GM21390 (cell line): ENCODE measurements at regions not wholly inside any gene's neighbourhood (a gene's known extent, or its start where the extent isn't known, plus 50 kb on each side); places are given as distances from the start of the nearest gene placed in this dataset.

ENCODE experiments used
- ATAC-seq: cut with Tn5 transposase; IDR thresholded peaks from one replicate; pipeline ENCODE4 v1.9.1; 2021; ENCODE audit not compliant: unreplicated experiment

DNA sequence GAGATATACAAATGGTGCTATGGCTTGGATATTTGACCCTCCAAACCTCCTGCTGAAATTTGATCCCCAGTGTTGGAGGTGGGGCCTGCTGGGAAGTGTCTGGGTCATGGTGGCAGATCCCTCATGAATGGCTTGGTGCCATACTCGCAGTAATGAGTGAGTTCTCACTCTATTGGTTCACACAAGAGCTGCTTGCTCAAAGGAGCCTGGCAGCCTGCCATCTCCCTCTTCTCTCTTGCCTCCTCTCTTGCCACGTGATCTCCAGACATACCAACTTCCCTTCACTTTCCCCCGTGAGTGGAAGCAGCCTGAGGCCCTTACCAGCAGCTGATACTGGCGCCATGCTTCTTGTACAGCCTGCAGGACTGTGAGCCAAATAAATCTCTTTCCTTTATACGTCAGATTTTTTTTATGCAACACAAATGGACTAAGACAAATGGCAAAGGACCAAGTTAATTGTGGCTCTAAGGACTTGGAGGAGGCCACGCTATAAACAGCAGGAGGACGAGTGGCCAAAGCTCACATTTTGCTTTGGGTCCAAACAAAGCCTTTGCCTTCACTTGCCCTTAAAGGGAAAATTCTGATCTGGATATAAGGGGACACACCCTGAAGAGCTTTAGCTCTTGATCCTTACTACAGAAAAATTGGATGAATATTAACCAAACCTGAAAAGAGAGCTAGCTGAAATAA lies 214.7 kb downstream of the SS18 start:
- no peak for ATAC-seq

DNA sequence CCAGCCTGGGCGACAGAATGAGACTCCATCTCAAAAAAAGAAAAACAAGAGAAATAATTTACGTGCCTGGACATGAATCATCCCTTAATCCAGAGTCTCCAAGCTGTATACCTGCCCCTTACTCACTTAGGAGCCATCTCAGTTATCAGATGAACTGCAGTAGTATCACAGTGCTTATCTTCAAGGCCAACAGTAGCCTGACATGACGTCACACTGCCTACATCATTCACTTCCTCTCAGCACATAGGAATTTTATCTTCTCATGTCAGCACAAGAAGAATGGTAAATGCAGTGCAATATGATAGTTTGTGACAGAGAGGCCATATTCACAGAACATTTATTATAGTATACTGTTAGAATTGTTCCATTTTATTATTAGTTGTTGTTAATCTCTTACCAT lies 216.6 kb downstream of the SS18 start:
- no peak for ATAC-seq

DNA sequence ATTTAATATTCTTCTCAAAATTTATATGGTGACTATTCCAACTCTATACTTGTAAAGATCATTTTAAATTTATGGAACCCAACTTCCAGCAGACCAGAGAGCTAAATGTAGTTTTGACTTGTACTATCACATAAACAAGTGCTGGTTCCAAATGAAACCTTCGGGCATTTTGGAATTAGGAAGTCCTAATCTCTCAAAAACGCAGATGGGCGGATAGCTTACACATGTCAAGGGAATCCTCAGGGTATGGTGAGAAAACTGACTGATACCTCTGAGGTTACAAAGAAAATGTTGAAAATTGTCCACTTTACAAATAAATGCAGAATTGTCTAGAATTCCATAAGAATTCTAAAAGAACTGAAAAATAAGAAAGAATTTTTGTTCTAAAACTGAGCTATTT lies 224.1 kb downstream of the SS18 start:
- ATAC-seq: no peak

DNA sequence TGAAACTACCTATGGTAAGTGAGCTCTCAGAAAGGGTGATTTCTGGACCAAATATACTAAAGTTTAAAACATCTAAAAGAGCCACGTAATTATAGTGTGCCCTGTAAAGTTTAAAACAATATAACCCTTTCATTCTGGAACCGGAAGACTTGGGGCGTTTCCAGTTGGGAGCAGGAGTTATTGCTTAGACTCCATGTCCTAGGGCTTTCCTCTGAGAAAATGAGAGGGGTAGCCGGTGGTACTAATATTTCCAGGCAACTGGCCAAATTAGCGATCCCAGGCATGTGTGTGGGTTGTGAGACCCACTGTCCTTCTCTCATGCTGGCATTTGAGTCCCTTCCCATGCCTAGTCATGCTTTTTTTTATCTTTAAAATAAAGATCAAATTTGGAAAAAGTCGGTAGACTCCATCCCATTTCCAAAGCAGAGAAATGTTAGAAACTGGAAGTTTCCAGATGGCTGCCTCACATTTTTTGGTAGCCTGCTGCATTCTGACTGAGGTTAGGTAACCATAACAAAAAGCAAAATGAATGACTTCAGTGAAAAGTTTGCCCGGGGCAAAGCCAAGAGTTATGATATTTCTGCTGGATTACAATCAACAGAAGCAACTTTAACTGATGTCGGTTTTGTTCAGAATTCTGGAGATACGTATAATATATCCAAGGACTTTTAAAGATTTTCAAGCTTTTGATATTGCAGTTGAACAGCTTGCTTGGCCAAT lies 227.4 kb downstream of the SS18 start:
- no peak for ATAC-seq

DNA sequence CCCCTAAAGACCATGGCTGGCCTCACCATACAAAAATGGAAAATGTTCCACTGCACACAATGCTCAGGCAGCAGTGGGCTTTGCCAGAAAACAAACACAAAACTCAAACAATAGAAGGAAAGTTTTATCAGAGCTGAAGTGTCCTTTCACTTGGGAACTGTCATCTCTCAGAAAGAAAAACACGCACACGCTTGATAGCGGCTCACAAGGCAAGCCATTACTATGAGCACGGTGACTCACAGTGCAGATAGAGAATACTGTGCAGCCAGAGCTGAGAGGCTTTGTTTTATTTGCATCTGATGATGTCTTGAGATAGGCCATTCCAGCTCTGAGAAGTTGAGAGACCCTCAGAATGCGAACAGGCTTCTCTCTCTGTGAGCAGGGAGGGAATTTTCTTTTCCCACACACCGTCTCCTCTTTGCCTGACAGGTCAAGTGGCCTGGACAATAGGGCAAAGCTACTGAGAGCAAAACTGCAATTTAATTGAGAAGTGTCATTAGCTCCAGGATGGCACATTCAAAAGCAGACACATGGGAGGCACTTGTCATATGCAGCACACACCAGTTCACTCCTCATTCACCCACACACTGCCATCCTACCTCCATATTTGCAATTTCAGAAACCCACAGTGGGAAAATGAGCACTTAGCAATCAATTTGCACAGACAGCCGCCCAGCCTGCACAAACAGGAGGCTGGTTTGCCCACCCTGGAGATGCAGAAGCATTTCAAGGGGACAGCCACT lies 236.6 kb downstream of the SS18 start:
- no peak for ATAC-seq

DNA sequence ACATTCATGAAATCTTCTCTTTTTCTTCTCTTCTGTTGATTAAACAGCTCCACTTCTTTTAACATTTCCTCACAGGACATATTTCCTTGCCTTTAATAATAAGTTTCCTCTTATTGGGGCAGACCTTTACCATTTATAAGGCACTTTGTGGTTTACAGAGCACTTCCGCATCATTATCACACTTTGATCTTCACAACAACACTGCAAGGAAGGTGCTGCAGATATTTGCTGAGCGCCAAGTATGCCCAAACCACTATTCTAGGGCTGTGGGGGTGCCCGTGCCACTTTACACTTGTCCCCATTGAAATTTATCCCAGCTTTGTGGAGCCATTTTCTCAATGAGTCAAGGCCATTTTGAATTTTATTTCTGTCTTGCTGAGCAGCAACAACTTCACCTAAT lies 246.6 kb downstream of the SS18 start:
- no peak for ATAC-seq

DNA sequence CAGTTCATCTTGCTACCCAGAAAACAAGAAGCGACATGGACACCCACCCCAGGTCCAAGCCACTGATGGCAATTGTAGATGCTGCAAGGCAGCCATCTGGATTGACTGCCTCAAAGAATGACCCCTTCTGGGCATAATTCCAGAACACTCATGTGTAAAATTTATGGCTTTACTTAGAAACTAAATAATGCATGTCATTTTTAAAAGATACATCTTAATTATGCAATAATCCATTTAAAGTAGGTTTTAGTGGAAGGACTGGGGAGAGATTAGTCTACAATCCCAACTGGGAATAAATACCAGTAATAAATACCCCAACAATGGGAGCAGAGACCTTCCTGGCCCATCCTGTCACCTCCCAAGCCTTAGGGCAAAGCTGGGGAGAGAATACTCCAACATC lies 247.7 kb downstream of the SS18 start:
- ATAC-seq: no peak

DNA sequence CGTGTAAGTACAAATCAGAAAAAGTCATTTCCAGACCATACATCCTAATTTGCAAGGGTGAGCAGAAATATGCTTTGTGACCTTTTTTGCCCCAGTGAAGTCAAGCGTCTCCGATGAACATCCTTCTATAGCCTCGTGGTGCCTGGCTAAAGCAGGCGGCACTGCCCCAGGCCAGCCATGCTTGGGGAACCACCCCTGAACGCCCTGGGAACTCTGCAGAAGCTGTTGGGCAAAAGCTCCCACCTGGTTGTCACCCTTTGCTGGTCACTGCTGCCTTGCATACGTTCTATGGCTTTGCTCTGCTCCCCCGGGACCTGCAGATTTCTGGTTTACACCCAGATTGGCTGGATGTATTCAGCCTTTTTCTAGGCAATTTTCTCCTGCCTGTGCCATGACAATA lies 256.4 kb downstream of the SS18 start:
- ATAC-seq: no peak

DNA sequence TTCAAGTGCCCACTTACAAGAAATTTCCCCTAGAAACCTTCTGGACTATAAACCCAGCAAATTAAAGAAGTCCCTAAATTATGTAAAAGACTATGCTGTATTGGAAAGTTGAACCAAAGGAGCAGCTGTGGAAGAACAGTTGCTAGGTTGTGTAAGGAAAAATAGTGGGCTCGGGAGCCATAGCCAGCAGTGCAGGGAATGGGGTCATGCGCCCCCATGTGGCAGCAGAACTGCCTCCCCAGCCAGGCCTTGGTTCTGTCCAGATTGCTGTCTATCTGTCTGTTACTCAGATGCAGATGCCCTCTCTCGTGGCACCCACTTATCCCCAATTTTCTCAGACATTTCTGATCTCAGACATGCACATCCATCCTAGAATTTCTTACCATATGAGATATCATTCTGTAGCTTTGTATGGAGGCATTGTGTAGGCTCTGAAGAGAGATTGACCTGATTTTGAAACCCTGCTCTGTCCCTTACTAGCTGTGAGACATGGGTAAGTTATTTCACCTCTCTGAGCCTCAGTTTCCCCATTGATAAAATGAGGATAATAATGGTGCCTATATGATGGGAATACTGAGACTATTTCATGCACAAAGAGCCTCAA lies 258.3 kb downstream of the SS18 start:
- peak; percentile 72 for ATAC-seq

DNA sequence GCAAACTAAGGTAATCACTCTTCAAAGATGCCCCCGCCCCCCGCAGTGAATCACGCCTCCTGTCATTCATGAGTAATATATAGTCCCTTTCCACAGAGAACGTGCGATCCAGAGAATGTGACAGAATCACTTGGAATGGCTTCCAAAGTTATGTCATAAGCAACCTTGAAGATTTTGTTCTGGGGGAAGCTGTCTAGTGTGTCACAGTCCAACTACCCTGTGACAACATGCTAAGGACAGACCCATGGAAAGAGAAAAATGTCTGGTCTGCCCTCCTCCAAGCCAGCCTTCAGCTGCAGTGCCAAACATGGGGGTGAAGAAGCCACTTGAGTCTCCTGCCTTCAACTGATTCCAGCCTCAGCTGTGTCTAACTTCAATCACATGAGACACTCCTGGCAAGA lies 259.1 kb downstream of the SS18 start:
- no peak for ATAC-seq

DNA sequence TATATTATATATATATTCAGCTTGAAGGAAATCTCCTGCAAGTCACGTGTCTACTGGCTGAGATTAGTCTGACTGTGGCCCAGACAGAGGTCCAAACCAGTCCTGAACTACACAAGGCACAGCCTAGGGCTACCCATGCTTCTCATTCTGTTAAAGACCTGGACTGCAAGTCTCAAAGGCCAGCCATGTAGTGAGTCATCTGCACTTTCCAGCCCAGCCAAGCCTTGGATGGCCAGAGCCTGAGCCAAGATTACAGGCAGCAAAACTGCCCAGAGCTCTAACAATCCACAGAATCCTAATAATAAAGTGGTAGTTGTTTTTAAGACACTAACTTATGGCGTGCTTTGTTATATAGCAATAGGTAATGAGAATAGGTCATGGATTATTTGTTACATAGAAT lies 259.6 kb downstream of the SS18 start:
- ATAC-seq: no peak

DNA sequence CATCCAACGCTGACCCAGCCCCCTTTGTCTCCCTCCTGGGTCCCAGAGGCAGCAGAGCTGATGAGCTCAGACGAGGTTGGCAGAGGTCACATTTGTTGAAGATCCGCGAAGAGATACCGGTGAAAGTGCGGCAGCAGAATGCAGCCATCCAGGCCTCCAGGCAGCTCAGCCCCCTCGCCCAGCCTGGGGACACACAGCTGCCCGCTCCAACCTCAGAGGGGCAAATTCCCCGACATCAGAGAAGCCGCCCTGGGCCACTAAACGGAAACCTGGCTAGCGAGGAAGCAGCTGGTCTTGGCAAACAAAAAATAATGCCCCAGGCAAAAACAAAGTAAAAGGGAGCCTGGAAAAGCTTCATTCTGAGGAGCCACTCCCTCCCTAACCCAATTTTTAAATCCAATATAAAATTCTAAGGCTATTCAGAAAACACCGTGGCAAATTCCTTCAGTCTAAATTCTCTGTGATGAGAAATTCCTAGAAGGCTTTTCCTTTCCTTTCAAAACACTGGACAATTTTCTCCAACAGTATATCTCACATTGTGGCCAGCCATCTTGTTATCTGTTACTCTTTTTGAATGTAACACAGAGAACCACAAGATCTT lies 262.4 kb downstream of the SS18 start:
- no peak for ATAC-seq

DNA sequence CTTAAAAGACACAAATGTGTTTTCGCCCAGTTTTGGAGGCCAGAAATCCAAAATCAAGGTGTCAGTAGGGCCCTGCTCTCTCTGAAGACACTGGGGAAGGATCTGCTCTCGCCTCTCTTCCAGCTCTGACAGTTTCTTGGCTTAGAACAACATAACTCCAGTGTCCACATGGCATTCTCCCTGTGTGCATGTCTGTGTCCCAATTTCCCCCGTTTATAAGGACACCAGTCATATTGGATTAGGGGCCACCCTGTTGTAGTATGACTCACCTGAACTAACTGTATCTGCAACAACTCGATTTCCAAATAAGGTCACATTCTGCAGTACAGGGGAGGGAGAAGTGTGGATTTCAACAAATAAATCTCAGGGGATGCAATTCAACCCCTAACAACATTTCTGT lies 263.2 kb downstream of the SS18 start:
- no peak for ATAC-seq

DNA sequence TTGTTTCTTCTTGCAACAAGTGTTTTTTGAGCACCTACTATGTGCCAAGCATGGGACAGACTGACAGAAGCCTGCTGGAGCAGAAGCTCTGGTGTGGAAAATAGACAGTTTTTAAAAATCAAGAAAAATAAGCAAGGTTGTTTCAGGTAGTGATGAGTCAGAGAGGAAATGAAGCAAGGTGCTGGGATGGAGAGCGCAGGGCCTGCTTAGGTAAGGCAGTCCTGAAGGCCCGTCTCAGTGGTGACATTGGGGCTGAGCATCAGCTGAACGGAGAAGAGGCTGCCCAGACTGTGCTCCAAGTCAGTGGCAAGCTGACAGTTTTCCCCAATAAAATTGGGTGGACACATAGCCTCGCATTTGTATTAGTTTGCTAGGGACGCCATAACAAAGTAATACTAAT lies 263.6 kb downstream of the SS18 start:
- ATAC-seq: no peak

DNA sequence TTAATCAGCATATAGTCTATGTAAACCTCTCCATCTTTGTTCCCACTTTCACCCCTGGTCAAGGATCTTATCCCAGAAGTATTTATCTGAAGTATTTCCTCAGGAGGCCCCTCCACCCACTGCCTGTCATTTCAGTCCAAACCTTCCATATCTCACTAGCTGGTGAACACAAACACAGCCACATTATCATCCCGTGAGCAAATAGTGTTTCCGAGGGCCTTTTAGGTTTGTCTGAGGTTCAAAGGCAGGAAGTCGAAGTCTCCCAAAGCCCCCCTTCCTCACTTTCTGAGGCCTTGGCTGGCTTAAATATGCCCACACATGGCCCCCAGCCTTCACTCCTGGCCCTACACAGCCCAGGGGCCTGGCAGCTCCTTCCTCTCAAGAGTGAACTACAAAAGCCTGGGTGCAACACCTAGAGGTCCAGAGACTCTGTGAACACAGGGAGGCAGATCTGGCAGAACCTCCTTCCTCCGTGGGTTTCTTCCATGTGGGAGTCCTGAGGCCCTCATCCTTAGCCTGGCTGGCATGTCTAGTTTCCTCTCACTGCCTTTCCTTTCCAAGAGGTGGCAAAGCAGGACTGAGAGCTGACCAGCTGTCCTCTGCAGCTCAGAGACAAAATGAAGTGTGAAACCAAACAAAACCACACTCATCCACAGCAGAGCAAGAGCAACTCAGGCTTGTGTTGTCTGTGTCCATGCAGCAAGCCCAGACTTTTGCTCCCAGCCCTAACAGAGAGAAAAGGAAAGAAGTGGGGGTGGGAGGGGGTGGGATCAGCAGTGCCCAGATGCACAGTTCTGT lies 264.2 kb downstream of the SS18 start:
- no peak for ATAC-seq

DNA sequence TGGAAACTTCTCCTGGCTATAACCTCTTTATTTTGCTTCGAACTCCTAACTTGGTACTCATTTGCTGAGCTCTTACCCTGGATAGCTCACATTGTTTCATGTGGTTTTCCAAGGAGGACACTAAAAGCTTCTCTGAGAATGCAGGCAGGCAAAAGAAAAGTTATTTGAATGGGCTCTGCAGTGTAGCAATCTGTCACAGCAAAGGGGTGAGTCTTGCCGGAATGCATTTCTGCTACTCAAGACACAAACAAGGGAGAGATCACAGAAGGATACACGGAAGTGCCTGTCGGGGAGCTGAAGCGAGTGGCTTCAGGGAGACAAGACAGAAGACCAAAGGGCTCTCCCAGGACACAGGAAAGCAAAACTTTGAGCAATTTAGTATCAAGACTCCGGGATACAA lies 265.4 kb downstream of the SS18 start:
- no peak for ATAC-seq

DNA sequence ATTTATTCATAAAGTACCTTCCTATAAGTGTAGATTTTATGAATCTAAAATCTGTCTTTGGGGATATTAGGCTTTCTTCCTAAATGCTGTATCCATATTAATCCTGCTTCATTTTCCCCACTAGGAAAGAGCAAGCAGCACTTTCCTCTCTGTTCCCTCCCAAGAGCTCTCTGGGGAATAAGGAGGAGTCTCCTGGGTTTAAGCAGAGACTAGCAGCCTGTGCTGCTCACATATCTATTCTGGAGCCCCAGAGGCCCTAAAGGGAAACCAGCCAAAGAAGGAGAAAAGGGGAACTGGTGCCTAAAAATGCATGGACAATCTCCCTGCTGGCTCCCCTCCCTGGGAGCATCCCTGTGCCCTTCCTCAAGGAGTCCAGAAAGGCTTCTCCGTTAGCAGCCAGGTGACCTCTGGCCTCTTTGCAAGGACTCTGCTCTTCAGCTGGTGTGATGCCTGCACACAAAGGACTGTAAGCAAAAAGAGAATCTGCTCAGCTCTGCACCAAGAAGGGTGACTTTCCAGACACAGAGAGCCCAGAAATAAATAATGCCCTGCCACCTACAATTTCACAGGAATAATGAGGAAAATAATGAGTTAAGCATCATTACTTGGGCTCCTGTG lies 270.6 kb downstream of the SS18 start:
- no peak for ATAC-seq

DNA sequence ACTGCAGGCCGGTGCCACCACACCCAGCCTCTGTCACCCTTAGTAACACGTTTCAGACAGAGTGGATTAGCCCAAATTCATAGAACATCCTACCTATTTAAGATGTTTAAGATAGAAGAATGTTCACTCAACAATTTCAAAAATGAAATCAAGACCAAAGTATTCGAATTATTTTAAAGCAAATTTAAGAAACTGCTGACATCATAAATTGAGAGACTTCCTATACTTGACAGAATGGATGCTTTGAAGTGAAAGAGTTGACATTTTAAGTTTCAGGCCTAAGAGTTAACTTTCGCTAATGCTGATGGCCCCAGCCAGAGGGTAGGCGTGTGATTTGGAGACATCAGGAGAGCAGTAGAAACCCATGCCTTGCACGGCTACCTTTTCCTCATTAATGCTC lies 271.9 kb downstream of the SS18 start:
- no peak for ATAC-seq

DNA sequence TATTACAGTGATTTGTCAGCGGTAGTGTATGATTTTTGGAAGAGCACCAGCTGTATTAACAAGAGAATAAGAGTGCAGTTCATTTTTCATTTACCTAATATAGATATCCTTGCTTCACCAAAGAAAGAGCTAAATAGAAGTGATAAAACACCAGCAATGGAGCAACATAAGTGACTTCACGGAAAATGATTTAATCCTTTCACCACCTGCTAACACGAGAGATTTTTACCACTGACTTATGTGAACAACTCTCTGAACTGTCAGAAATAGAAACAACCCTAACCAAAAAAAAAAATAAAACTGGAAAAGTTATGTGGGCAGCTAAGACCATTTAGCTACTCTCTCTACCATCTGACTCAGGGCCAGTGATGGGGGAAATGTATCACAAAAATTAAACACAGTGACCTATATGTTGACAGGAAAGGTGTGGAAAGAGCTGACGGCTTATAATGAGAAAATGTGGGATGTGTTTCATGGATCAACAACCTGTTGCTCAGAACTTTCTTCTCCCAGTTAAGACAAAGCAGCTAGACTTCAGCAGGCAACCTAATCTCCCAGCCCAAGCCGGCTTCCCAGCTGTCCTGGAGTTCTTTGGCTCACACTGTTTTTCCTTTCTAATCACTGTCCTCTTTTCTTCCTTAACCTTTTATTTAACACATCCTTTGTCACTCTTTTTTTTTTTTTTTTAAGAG lies 272.7 kb downstream of the SS18 start:
- ATAC-seq: no peak

DNA sequence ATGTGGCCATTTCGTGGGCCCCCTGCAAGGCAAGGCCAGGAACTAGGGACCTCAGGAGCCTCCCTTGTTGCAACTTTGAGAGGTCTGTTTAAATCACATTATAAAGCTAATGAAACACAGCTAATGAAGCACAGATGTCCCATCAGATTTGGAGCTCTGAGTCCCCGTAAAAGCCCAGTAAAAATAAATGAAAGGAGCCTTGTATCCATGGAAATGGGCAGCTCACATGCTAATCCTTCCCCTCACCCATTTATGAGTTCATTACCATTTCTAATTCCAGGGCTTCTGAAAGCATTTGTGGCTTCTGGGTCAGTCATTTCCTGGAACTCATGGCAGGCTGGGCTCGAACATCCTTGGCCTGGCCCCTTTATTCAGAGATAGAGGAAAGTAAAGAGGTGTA lies 274.8 kb downstream of the SS18 start:
- ATAC-seq: no peak
